ENCODE measurements at regions not wholly inside any gene's neighbourhood (a gene's known extent, or its start where the extent isn't known, plus 50 kb on each side); places are given as distances from the start of the nearest gene placed in this dataset.

GRCh38 chr10:58451193-58451889 is 61.3 kb upstream of the BICC1 start:
- DNase-seq: no peak

- peak; percentile 4 for DNase-seq
These were observed 59.6 kb upstream of the BICC1 start for GRCh38 chr10:58453105-58453504.

- no peak for DNase-seq
These were observed 56.5 kb upstream of the BICC1 start for GRCh38 chr10:58456179-58456578.

- DNase-seq: no peak
These were observed 54.7 kb upstream of the BICC1 start for GRCh38 chr10:58457761-58458616.

GRCh38 chr10:58459069-58459468 is 53.6 kb upstream of the BICC1 start:
- DNase-seq: no peak

GRCh38 chr10:58460157-58460556 is 52.5 kb upstream of the BICC1 start:
- DNase-seq: no peak

- no peak for DNase-seq
These were observed 49.7 kb upstream of the BICC1 start for GRCh38 chr10:58462863-58463507.
